ENCODE measurements at regions not wholly inside any gene's neighbourhood (a gene's known extent, or its start where the extent isn't known, plus 50 kb on each side); places are given as distances from the start of the nearest gene placed in this dataset.

GRCh38 chr19:31145007-31145406, 204.2 kb downstream of the TSHZ3 start:
- TF ChIP-seq, protein P1, sequence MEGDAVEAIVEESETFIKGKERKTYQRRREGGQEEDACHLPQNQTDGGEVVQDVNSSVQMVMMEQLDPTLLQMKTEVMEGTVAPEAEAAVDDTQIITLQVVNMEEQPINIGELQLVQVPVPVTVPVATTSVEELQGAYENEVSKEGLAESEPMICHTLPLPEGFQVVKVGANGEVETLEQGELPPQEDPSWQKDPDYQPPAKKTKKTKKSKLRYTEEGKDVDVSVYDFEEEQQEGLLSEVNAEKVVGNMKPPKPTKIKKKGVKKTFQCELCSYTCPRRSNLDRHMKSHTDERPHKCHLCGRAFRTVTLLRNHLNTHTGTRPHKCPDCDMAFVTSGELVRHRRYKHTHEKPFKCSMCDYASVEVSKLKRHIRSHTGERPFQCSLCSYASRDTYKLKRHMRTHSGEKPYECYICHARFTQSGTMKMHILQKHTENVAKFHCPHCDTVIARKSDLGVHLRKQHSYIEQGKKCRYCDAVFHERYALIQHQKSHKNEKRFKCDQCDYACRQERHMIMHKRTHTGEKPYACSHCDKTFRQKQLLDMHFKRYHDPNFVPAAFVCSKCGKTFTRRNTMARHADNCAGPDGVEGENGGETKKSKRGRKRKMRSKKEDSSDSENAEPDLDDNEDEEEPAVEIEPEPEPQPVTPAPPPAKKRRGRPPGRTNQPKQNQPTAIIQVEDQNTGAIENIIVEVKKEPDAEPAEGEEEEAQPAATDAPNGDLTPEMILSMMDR (IDR thresholded peaks at IDR 0.05): no peak
- TF ChIP-seq POLR2AphosphoS5 (IDR thresholded peaks at IDR 0.05; ENCODE audit: low read depth, low read length) (no peak), SIN3A (IDR thresholded peaks at IDR 0.05; ENCODE audit: borderline replicate concordance, insufficient read depth, low read depth, low read length) (no peak), REST (IDR thresholded peaks at IDR 0.05; ENCODE audit: insufficient read depth in 1 of 2, low read depth in 2 of 2, low read length in 1 of 2) (no peak)

Measured in Panc1 (cell line).